ENCODE measurements at regions not wholly inside any gene's neighbourhood (a gene's known extent, or its start where the extent isn't known, plus 50 kb on each side); places are given as distances from the start of the nearest gene placed in this dataset.

GRCh38 chr3:147038481-147038880 is 367.9 kb downstream of the ZIC4 start:
- Histone ChIP-seq H3K36me3 (ENCODE audit: control insufficient read depth in 1 of 2, insufficient read depth in 2 of 2, low read length in 2 of 2) (no peaks in the 10 kb centered on the region), H3K79me2 (ENCODE audit: insufficient read depth, low read length) (no peaks in the 10 kb centered on the region), H3K9ac (ENCODE audit: low read length) (no peak overlapping the region), H4K20me1 (ENCODE audit: insufficient read depth) (no peaks in the 10 kb centered on the region), H3K9me2 (ENCODE audit: insufficient read depth) (no peaks in the 10 kb centered on the region; the same call in 1 of the 2 replicates), H3K4me3 (replicated peaks in 1 of 2; ENCODE audit: low read depth in 1 of 2, low read length in 2 of 2) (no peak overlapping the region), H3K27me3 (ENCODE audit: insufficient read depth, low read length) (no peaks in the 10 kb centered on the region), H2AFZ (ENCODE audit: low read depth, low read length, poor library complexity, severe bottlenecking) (no peak overlapping the region), H3K27ac (ENCODE audit: low read depth, low read length) (no peak overlapping the region), H3K4me2 (ENCODE audit: low read length) (no peak overlapping the region), H3K4me1 (ENCODE audit: control insufficient read depth in 1 of 2, insufficient read depth in 2 of 2, low read length in 2 of 2) (no peaks in the 10 kb centered on the region), H3K9me3 (ENCODE audit: control insufficient read depth in 1 of 2, insufficient read depth in 1 of 2, low read depth in 1 of 2, low read length in 2 of 2) (peaks cover 3 to 7% of the 10 kb centered on the region in 2 experiments; a peak in 2 of 4 replicates)
- CTCF ChIA-PET: no interaction called here
- BruUV-seq (replicated peaks): no TSS peak
- DNase-seq (ENCODE audit: low read depth, low spot score) (no peak), ATAC-seq (no peak)
- RAD21 ChIA-PET (ENCODE audit: low non-redundant PET in 1 of 2, low total read pairs in 2 of 2, uncharacterized antibody in 2 of 2, unreplicated experiment in 2 of 2): no interaction called here
- POLR2A ChIA-PET: no interaction called here
- intact Hi-C loops (cut with micrococcal nuclease): no loop called here
- no peak for TF ChIP-seq JUND (IDR thresholded peaks at IDR 0.05)

GRCh38 chr3:147034359-147034758 is 372.0 kb downstream of the ZIC4 start:
- H3K36me3 ChIP-seq (ENCODE audit: control insufficient read depth in 1 of 2, insufficient read depth in 2 of 2, low read length in 2 of 2): no peaks in the 10 kb centered on the region
- CTCF ChIA-PET: no interaction called here
- peaks cover 3 to 8% of the 10 kb centered on the region in 2 experiments; a peak in 2 of 4 replicates for H3K9me3 ChIP-seq (ENCODE audit: control insufficient read depth in 1 of 2, insufficient read depth in 1 of 2, low read depth in 1 of 2, low read length in 2 of 2)
- no peak overlapping the region for H3K9ac ChIP-seq (ENCODE audit: low read length)
- ATAC-seq (no peak), DNase-seq (ENCODE audit: low read depth, low spot score) (no peak)
- BruUV-seq (replicated peaks): no TSS peak
- TF ChIP-seq CBX3 (IDR thresholded peaks at IDR 0.05; ENCODE audit: low read depth) (peak; percentile 56; the same call in 1 of the 2 replicates), SRF (IDR thresholded peaks at IDR 0.05; ENCODE audit: low read depth) (no peak)
- H3K27ac ChIP-seq (ENCODE audit: low read depth, low read length): no peak overlapping the region
- H2AFZ ChIP-seq (ENCODE audit: low read depth, low read length, poor library complexity, severe bottlenecking): no peak overlapping the region
- no peaks in the 10 kb centered on the region; the same call in 1 of the 2 replicates for H3K9me2 ChIP-seq (ENCODE audit: insufficient read depth)
- H4K20me1 ChIP-seq (ENCODE audit: insufficient read depth): no peaks in the 10 kb centered on the region
- RAD21 ChIA-PET (ENCODE audit: low non-redundant PET in 1 of 2, low total read pairs in 2 of 2, uncharacterized antibody in 2 of 2, unreplicated experiment in 2 of 2): no interaction called here
- H3K27me3 ChIP-seq (ENCODE audit: insufficient read depth, low read length): no peaks in the 10 kb centered on the region
- H3K79me2 ChIP-seq (ENCODE audit: insufficient read depth, low read length): no peaks in the 10 kb centered on the region
- no peak overlapping the region for H3K4me3 ChIP-seq (replicated peaks in 1 of 2; ENCODE audit: low read depth in 1 of 2, low read length in 2 of 2)
- intact Hi-C loops (cut with micrococcal nuclease): no loop called here
- POLR2A ChIA-PET: no interaction called here
- no peak overlapping the region for H3K4me2 ChIP-seq (ENCODE audit: low read length)
- no peaks in the 10 kb centered on the region for H3K4me1 ChIP-seq (ENCODE audit: control insufficient read depth in 1 of 2, insufficient read depth in 2 of 2, low read length in 2 of 2)

- H2AFZ ChIP-seq (ENCODE audit: low read depth, low read length, poor library complexity, severe bottlenecking): no peak overlapping the region
- no peaks in the 10 kb centered on the region for H3K79me2 ChIP-seq (ENCODE audit: insufficient read depth, low read length)
- no peaks in the 10 kb centered on the region for H3K36me3 ChIP-seq (ENCODE audit: control insufficient read depth in 1 of 2, insufficient read depth in 2 of 2, low read length in 2 of 2)
- H3K4me1 ChIP-seq (ENCODE audit: control insufficient read depth in 1 of 2, insufficient read depth in 2 of 2, low read length in 2 of 2): no peaks in the 10 kb centered on the region
- BruUV-seq (replicated peaks): no TSS peak
- DNase-seq (ENCODE audit: low read depth, low spot score) (no peak), ATAC-seq (no peak)
- H3K4me3 ChIP-seq (replicated peaks in 1 of 2; ENCODE audit: low read depth in 1 of 2, low read length in 2 of 2): no peak overlapping the region
- H3K4me2 ChIP-seq (ENCODE audit: low read length): no peak overlapping the region
- intact Hi-C loops (cut with micrococcal nuclease): no loop called here
- ChIA-PET RAD21 (ENCODE audit: low non-redundant PET in 1 of 2, low total read pairs in 2 of 2, uncharacterized antibody in 2 of 2, unreplicated experiment in 2 of 2) (no interaction called here), POLR2A (no interaction called here), CTCF (no interaction called here)
- H3K9ac ChIP-seq (ENCODE audit: low read length): no peak overlapping the region
- no peaks in the 10 kb centered on the region for H3K9me2 ChIP-seq (ENCODE audit: insufficient read depth)
- H3K27ac ChIP-seq (ENCODE audit: low read depth, low read length): no peak overlapping the region
- H4K20me1 ChIP-seq (ENCODE audit: insufficient read depth): no peaks in the 10 kb centered on the region
- no peaks in the 10 kb centered on the region for H3K27me3 ChIP-seq (ENCODE audit: insufficient read depth, low read length)
- H3K9me3 ChIP-seq (ENCODE audit: control insufficient read depth in 1 of 2, insufficient read depth in 1 of 2, low read depth in 1 of 2, low read length in 2 of 2): peaks cover 3 to 6% of the 10 kb centered on the region in 2 experiments; a peak in 2 of 4 replicates
- TF ChIP-seq POLR2AphosphoS5 (IDR thresholded peaks at IDR 0.05; ENCODE audit: low read depth, low read length) (no peak), FOSL1 (IDR thresholded peaks at IDR 0.05; ENCODE audit: low read depth) (no peak), RAD21 (IDR thresholded peaks at IDR 0.05; ENCODE audit: low read depth) (no peak), SRF (IDR thresholded peaks at IDR 0.05; ENCODE audit: low read depth) (no peak), ELF1 (IDR thresholded peaks at IDR 0.05; ENCODE audit: borderline replicate concordance, low read depth) (no peak), ZNF274 (IDR thresholded peaks at IDR 0.05; ENCODE audit: low read depth, low read length) (no peak), CTCF (IDR thresholded peaks at IDR 0.05 in 2 of 3, conservative IDR thresholded peaks at IDR 0.05 in 1 of 3; ENCODE audit: borderline replicate concordance in 1 of 3, insufficient read depth in 1 of 3, low read depth in 2 of 3, low read length in 2 of 3) (no peak), TCF7L2 (IDR thresholded peaks at IDR 0.05; ENCODE audit: borderline replicate concordance, extremely low read depth, insufficient read depth, insufficient read length) (no peak), MAX (IDR thresholded peaks at IDR 0.05) (no peak), EZH2 (IDR thresholded peaks at IDR 0.05) (no peak), CEBPB (IDR thresholded peaks at IDR 0.05; ENCODE audit: low read depth) (no peak), ATF3 (IDR thresholded peaks at IDR 0.05) (no peak)
These were observed 376.1 kb downstream of the ZIC4 start for GRCh38 chr3:147030274-147030673.
